T-cell (primary cell): ENCODE measurements at regions not wholly inside any gene's neighbourhood (a gene's known extent, or its start where the extent isn't known, plus 50 kb on each side); places are given as distances from the start of the nearest gene placed in this dataset.

Source experiments
- ATAC-seq, 4 experiments: fragments of 200-7000 bp in 3 of 4; fragments of 150-1000 bp in 1 of 4; cut with Tn5 transposase; replicated peaks in 1 of 4; 1 replicate in 3 of 4; 2 replicates in 1 of 4; pipeline ENCODE4 v1.10.0; 2021; ENCODE audit warnings: moderate library complexity in 3 of 4, mild to moderate bottlenecking in 2 of 4, moderate number of reproducible peaks in 1 of 4
- CTCF ChIA-PET, 2 donors: fragments of 300-600 bp; sonication (Branson Sonifier 250); formaldehyde crosslinking; loops; one replicate each; lab custom pipeline; 2022; ENCODE audit warnings: antibody characterized with exemption in 2 of 2; lab: Charles Lee
- POLR2A ChIA-PET, 2 donors: fragments of 300-600 bp; sonication (Branson Sonifier 250); formaldehyde crosslinking; loops; one replicate each; lab custom pipeline; 2022; ENCODE audit warnings: antibody characterized with exemption in 2 of 2; lab: Charles Lee
- DNase-seq, 35 experiments: peaks; one replicate each; pipeline versions ENCODE4 v3.0.0 to v3.0.0-alpha.2; 2013 to 2023
- H3K27ac ChIP-seq: one replicate; pipeline ENCODE4 v1.5.1; 2013; ENCODE audit warnings: low read length
- H3K27me3 ChIP-seq, 2 experiments: replicated peaks in 1 of 2; 1 replicate in 1 of 2; 2 replicates in 1 of 2; pipeline versions ENCODE4 v1.6.1 to v1.7.0; 2013; ENCODE audit warnings: low read length in 1 of 2, mixed read lengths in 1 of 2; ENCODE audit not compliant: control insufficient read depth in 2 of 2, insufficient read depth in 2 of 2; ENCODE audit errors: extremely low read depth in 1 of 2
- H3K36me3 ChIP-seq, 2 donors: 1 replicate in 1 of 2; 2 replicates in 1 of 2; pipeline versions ENCODE4 v1.6.1 to v1.7.0; 2013; ENCODE audit warnings: low read length in 1 of 2; ENCODE audit not compliant: control insufficient read depth in 2 of 2, insufficient read depth in 1 of 2; ENCODE audit errors: extremely low read depth in 1 of 2
- H3K4me1 ChIP-seq, 2 experiments: 1 replicate in 1 of 2; 2 replicates in 1 of 2; pipeline versions ENCODE4 v1.6.1 to v1.7.0; 2013; ENCODE audit warnings: low read length in 2 of 2, mixed read lengths in 1 of 2; ENCODE audit not compliant: insufficient read depth in 2 of 2, control insufficient read depth in 1 of 2; ENCODE audit errors: extremely low read depth in 1 of 2
- H3K4me3 ChIP-seq, 2 donors: 1 replicate in 1 of 2; 2 replicates in 1 of 2; pipeline versions ENCODE4 v1.5.1 to v1.7.0; 2013; ENCODE audit warnings: mild to moderate bottlenecking in 2 of 2, low read length in 1 of 2, moderate library complexity in 1 of 2; ENCODE audit not compliant: control insufficient read depth in 1 of 2; ENCODE audit errors: extremely low read depth in 1 of 2
- H3K9me3 ChIP-seq: 2 replicates; pipeline ENCODE4 v1.7.0; 2013
- H3K27ac Mint-ChIP-seq, 2 donors: one replicate each; pipeline ENCODE4 v1.8.0; 2020 to 2021; ENCODE audit warnings: mild to moderate bottlenecking in 2 of 2, mixed read lengths in 2 of 2
- H3K27me3 Mint-ChIP-seq, 2 donors: one replicate each; pipeline ENCODE4 v1.8.0; 2021 to 2022; ENCODE audit warnings: mixed read lengths in 2 of 2
- H3K36me3 Mint-ChIP-seq: one replicate; pipeline ENCODE4 v1.8.0; 2021; ENCODE audit warnings: mixed read lengths
- H3K4me1 Mint-ChIP-seq, 3 donors: one replicate each; pipeline ENCODE4 v1.8.0; 2020 to 2022; ENCODE audit warnings: mixed read lengths in 3 of 3, mild to moderate bottlenecking in 1 of 3
- H3K4me3 Mint-ChIP-seq, 3 donors: one replicate each; pipeline ENCODE4 v1.8.0; 2020 to 2022; ENCODE audit warnings: mild to moderate bottlenecking in 3 of 3, mixed read lengths in 3 of 3, moderate library complexity in 3 of 3
- H3K9me3 Mint-ChIP-seq, 3 donors: one replicate each; pipeline ENCODE4 v1.8.0; 2020 to 2022; ENCODE audit warnings: mixed read lengths in 3 of 3
- WGBS: methylation state at CpG from one replicate; pipeline ENCODE4 v1.1.5; 2013; ENCODE audit warnings: missing lambda C conversion rate; ENCODE audit not compliant: insufficient coverage; 5-methylcytosine and 5-hydroxymethylcytosine counted together

- ATAC-seq (no peak), DNase-seq (no peak)
- Mint-ChIP-seq H3K27ac (no peak overlapping the region), H3K9me3 (peaks cover 0 to 9% (median 0%) of the 10 kb centered on the region in 3 donors), H3K4me1 (no peaks in the 10 kb centered on the region), H3K27me3 (no peaks in the 10 kb centered on the region), H3K4me3 (no peak overlapping the region), H3K36me3 (no peaks in the 10 kb centered on the region)
- Histone ChIP-seq H3K27me3 (no peaks in the 10 kb centered on the region), H3K9me3 (no peaks in the 10 kb centered on the region), H3K27ac (no peak overlapping the region), H3K4me3 (no peak overlapping the region), H3K4me1 (no peaks in the 10 kb centered on the region), H3K36me3 (no peaks in the 10 kb centered on the region)
- ChIA-PET CTCF (no interaction called here), POLR2A (no interaction called here)
- WGBS, result 75% methylated on average over 2 of the region's 2 CpGs
Measured at GRCh38 chr3:21889166-21889565, 138.2 kb upstream of the ZNF385D start.

GRCh38 chr3:21892104-21892503, 141.1 kb upstream of the ZNF385D start:
- H3K9me3 Mint-ChIP-seq, result peaks cover 0 to 9% (median 2%) of the 10 kb centered on the region in 3 donors
- H3K27ac Mint-ChIP-seq, result no peak overlapping the region
- Histone ChIP-seq H3K4me1 (no peaks in the 10 kb centered on the region), H3K4me3 (no peak overlapping the region), H3K9me3 (no peaks in the 10 kb centered on the region), H3K36me3 (no peaks in the 10 kb centered on the region), H3K27ac (no peak overlapping the region), H3K27me3 (no peaks in the 10 kb centered on the region)
- H3K4me3 Mint-ChIP-seq, result no peak overlapping the region
- no peaks in the 10 kb centered on the region for H3K4me1 Mint-ChIP-seq
- DNase-seq (no peak), ATAC-seq (no peak)
- ChIA-PET CTCF (no interaction called here), POLR2A (no interaction called here)
- no peaks in the 10 kb centered on the region for H3K36me3 Mint-ChIP-seq
- no CpG with 5 or more reads among the region's 2 CpGs for WGBS
- H3K27me3 Mint-ChIP-seq, result no peaks in the 10 kb centered on the region

GRCh38 chr3:21893242-21893641, 142.2 kb upstream of the ZNF385D start:
- H3K4me3 Mint-ChIP-seq, result no peak overlapping the region
- H3K36me3 Mint-ChIP-seq, result no peaks in the 10 kb centered on the region
- no peak for ATAC-seq
- no peak overlapping the region for H3K27ac Mint-ChIP-seq
- ChIA-PET POLR2A (no interaction called here), CTCF (no interaction called here)
- Histone ChIP-seq H3K4me1 (no peaks in the 10 kb centered on the region), H3K27ac (no peak overlapping the region), H3K9me3 (no peaks in the 10 kb centered on the region), H3K36me3 (no peaks in the 10 kb centered on the region), H3K4me3 (no peak overlapping the region), H3K27me3 (no peaks in the 10 kb centered on the region)
- no peaks in the 10 kb centered on the region for H3K27me3 Mint-ChIP-seq
- no peaks in the 10 kb centered on the region for H3K4me1 Mint-ChIP-seq
- WGBS, result no CpG with 5 or more reads among the region's 3 CpGs
- H3K9me3 Mint-ChIP-seq, result peaks cover 0 to 7% (median 2%) of the 10 kb centered on the region in 3 donors
- DNase-seq, result no peak

GRCh38 chr3:21894459-21895340, 143.7 kb upstream of the ZNF385D start:
- 83% methylated on average over 1 of the region's 3 CpGs for WGBS
- H3K27ac Mint-ChIP-seq, result no peak overlapping the region
- CTCF ChIA-PET, result no interaction called here

GRCh38 chr3:21898316-21898715, 147.3 kb upstream of the ZNF385D start:
- H3K36me3 Mint-ChIP-seq, result no peaks in the 10 kb centered on the region
- ChIA-PET POLR2A (no interaction called here), CTCF (no interaction called here)
- ATAC-seq (no peak), DNase-seq (no peak)
- no peak overlapping the region for H3K27ac Mint-ChIP-seq
- no peaks in the 10 kb centered on the region for H3K4me1 Mint-ChIP-seq
- Histone ChIP-seq H3K9me3 (no peaks in the 10 kb centered on the region), H3K27me3 (no peaks in the 10 kb centered on the region), H3K4me1 (no peaks in the 10 kb centered on the region), H3K4me3 (no peak overlapping the region), H3K27ac (no peak overlapping the region), H3K36me3 (no peaks in the 10 kb centered on the region)
- H3K27me3 Mint-ChIP-seq, result no peaks in the 10 kb centered on the region
- no peak overlapping the region for H3K4me3 Mint-ChIP-seq
- H3K9me3 Mint-ChIP-seq, result peaks cover 3 to 6% (median 3%) of the 10 kb centered on the region in 3 donors

More at GRCh38 chr3:21894459-21895340, 143.7 kb upstream of the ZNF385D start:
- Mint-ChIP-seq H3K27me3 (no peaks in the 10 kb centered on the region), H3K9me3 (peaks cover 2 to 7% (median 2%) of the 10 kb centered on the region in 3 donors), H3K4me3 (no peak overlapping the region), H3K4me1 (no peaks in the 10 kb centered on the region), H3K36me3 (no peaks in the 10 kb centered on the region)
- POLR2A ChIA-PET, result interaction anchor here in 1 of 2 donors (0.6 kb wide), 1 partner anchor 62 kb away, joined by 12 read pairs; no protein-coding TSS in a partner anchor
- no peaks in the 10 kb centered on the region for H3K4me1 ChIP-seq
- no peak for DNase-seq
- H3K4me3 ChIP-seq, result no peak overlapping the region
- H3K9me3 ChIP-seq, result no peaks in the 10 kb centered on the region
- H3K27me3 ChIP-seq, result no peaks in the 10 kb centered on the region
- no peak for ATAC-seq
- H3K27ac ChIP-seq, result no peak overlapping the region
- H3K36me3 ChIP-seq, result no peaks in the 10 kb centered on the region

- ATAC-seq (no peak), DNase-seq (no peak)
- Histone ChIP-seq H3K27me3 (no peaks in the 10 kb centered on the region), H3K4me3 (no peak overlapping the region), H3K4me1 (no peaks in the 10 kb centered on the region), H3K27ac (no peak overlapping the region), H3K9me3 (no peaks in the 10 kb centered on the region), H3K36me3 (no peaks in the 10 kb centered on the region)
- POLR2A ChIA-PET, result no interaction called here
- 75% methylated on average over 4 of the region's 4 CpGs for WGBS
- H3K4me3 Mint-ChIP-seq, result no peak overlapping the region
- peaks cover 7% of the 10 kb centered on the region in 3 donors for H3K9me3 Mint-ChIP-seq
- no peaks in the 10 kb centered on the region for H3K36me3 Mint-ChIP-seq
- H3K27me3 Mint-ChIP-seq, result no peaks in the 10 kb centered on the region
- H3K27ac Mint-ChIP-seq, result no peak overlapping the region
- CTCF ChIA-PET, result no interaction called here
- H3K4me1 Mint-ChIP-seq, result no peaks in the 10 kb centered on the region
Measured at GRCh38 chr3:21901484-21901883, 150.5 kb upstream of the ZNF385D start.
